GM12891 (cell line): ENCODE measurements at regions not wholly inside any gene's neighbourhood (a gene's known extent, or its start where the extent isn't known, plus 50 kb on each side); places are given as distances from the start of the nearest gene placed in this dataset.

Experiments used
- PAX5 ChIP-seq: IDR thresholded peaks from 2 replicates; pipeline ENCODE4 v1.6.1; 2011; ENCODE audit warnings: low read length, moderate library complexity, mild to moderate bottlenecking; ENCODE audit not compliant: insufficient read depth, severe bottlenecking
- POLR2AphosphoS5 ChIP-seq: IDR thresholded peaks from 2 replicates; pipeline ENCODE4 v1.6.1; 2011; ENCODE audit warnings: low read depth, low read length, control low read depth
- TAF1 ChIP-seq: IDR thresholded peaks from 2 replicates; pipeline ENCODE4 v1.6.1; 2011; ENCODE audit warnings: low read depth, low read length, control low read depth

DNA sequence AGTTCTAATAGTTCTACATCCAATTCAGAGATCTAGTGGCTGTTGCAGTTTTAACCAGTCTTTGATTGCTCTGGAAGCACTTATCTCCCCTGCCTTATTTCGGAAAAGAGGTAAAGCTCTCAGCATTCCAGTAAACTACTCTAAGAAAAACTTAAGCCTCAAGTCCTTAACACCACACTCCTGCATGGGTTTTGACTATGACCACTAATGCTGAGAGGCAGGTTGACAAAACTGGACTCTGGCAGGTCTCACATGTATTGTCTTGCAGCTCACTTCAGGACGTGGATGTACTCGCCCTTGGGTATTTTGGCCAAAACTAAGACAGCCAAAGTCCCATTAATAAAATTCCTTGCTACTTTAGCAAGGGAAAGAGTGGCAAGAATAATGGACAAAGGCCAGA is 405.9 kb upstream of the GRM7 start:
- TF ChIP-seq PAX5 (no peak), TAF1 (no peak), POLR2AphosphoS5 (no peak)
